ENCODE measurements at regions not wholly inside any gene's neighbourhood (a gene's known extent, or its start where the extent isn't known, plus 50 kb on each side); places are given as distances from the start of the nearest gene placed in this dataset.

GRCh38 chr2:43040084-43040854, 186.1 kb downstream of the ZFP36L2 start:
- WGBS (ENCODE audit: low lambda C conversion rate, missing lambda C conversion rate): 74% methylated on average over 10 of the region's 10 CpGs
- Histone ChIP-seq H3K4me3 (no peak overlapping the region), H3K27me3 (no peaks in the 10 kb centered on the region), H3K36me3 (replicated peaks; ENCODE audit: insufficient read depth, low read depth) (no peaks in the 10 kb centered on the region), H3K4me2 (no peak overlapping the region), H4K20me1 (ENCODE audit: insufficient read depth, poor library complexity, severe bottlenecking) (no peaks in the 10 kb centered on the region), H3K9me3 (ENCODE audit: low read depth) (no peaks in the 10 kb centered on the region), H3K9me2 (replicated peaks; ENCODE audit: insufficient read depth) (no peaks in the 10 kb centered on the region), H3K27ac (peak overlapping the region; percentile 97), H2AFZ (no peak overlapping the region), H3K4me1 (ENCODE audit: insufficient read depth) (peaks cover 69% of the 10 kb centered on the region), H3K79me2 (no peaks in the 10 kb centered on the region)
- peak; percentile 72 for DNase-seq (ENCODE audit: low spot score)
- TF ChIP-seq EZH2 (IDR thresholded peaks at IDR 0.05; ENCODE audit: borderline replicate concordance): no peak
- TF ChIP-seq CTCF (IDR thresholded peaks at IDR 0.05; ENCODE audit: poor library complexity): no peak
- TF ChIP-seq EZH2phosphoT487 (IDR thresholded peaks at IDR 0.05; ENCODE audit: low read depth, severe bottlenecking, unreplicated experiment): no peak

GRCh38 chr2:43039376-43040080, 186.9 kb downstream of the ZFP36L2 start:
- peak overlapping the region; percentile 97 for H3K27ac ChIP-seq
- H3K27me3 ChIP-seq: no peaks in the 10 kb centered on the region
- DNase-seq (ENCODE audit: low spot score): no peak
- 79% methylated on average over 20 of the region's 21 CpGs for WGBS (ENCODE audit: low lambda C conversion rate, missing lambda C conversion rate)
- H4K20me1 ChIP-seq (ENCODE audit: insufficient read depth, poor library complexity, severe bottlenecking): no peaks in the 10 kb centered on the region
- TF ChIP-seq EZH2 (IDR thresholded peaks at IDR 0.05; ENCODE audit: borderline replicate concordance): no peak
- no peak for TF ChIP-seq EZH2phosphoT487 (IDR thresholded peaks at IDR 0.05; ENCODE audit: low read depth, severe bottlenecking, unreplicated experiment)
- TF ChIP-seq CTCF (IDR thresholded peaks at IDR 0.05; ENCODE audit: poor library complexity): no peak
- H3K9me3 ChIP-seq (ENCODE audit: low read depth): no peaks in the 10 kb centered on the region
- H3K4me1 ChIP-seq (ENCODE audit: insufficient read depth): peaks cover 66% of the 10 kb centered on the region
- no peaks in the 10 kb centered on the region for H3K79me2 ChIP-seq
- H3K9me2 ChIP-seq (replicated peaks; ENCODE audit: insufficient read depth): no peaks in the 10 kb centered on the region
- no peaks in the 10 kb centered on the region for H3K36me3 ChIP-seq (replicated peaks; ENCODE audit: insufficient read depth, low read depth)
- H3K4me3 ChIP-seq: no peak overlapping the region
- H3K4me2 ChIP-seq: no peak overlapping the region
- no peak overlapping the region for H2AFZ ChIP-seq

GRCh38 chr2:43038696-43039094, 187.7 kb downstream of the ZFP36L2 start:
- no peaks in the 10 kb centered on the region for H3K27me3 ChIP-seq
- peak overlapping the region; percentile 97 for H3K27ac ChIP-seq
- H2AFZ ChIP-seq: no peak overlapping the region
- H3K4me2 ChIP-seq: peak overlapping the region; percentile 7
- TF ChIP-seq CTCF (IDR thresholded peaks at IDR 0.05; ENCODE audit: poor library complexity): no peak
- TF ChIP-seq EZH2 (IDR thresholded peaks at IDR 0.05; ENCODE audit: borderline replicate concordance): no peak
- no peak for TF ChIP-seq EZH2phosphoT487 (IDR thresholded peaks at IDR 0.05; ENCODE audit: low read depth, severe bottlenecking, unreplicated experiment)
- H3K9me3 ChIP-seq (ENCODE audit: low read depth): no peaks in the 10 kb centered on the region
- WGBS (ENCODE audit: low lambda C conversion rate, missing lambda C conversion rate): 78% methylated on average over 12 of the region's 12 CpGs
- H3K79me2 ChIP-seq: no peaks in the 10 kb centered on the region
- H3K36me3 ChIP-seq (replicated peaks; ENCODE audit: insufficient read depth, low read depth): no peaks in the 10 kb centered on the region
- DNase-seq (ENCODE audit: low spot score): no peak
- no peak overlapping the region for H3K4me3 ChIP-seq
- H3K4me1 ChIP-seq (ENCODE audit: insufficient read depth): peaks cover 57% of the 10 kb centered on the region
- no peaks in the 10 kb centered on the region for H3K9me2 ChIP-seq (replicated peaks; ENCODE audit: insufficient read depth)
- no peaks in the 10 kb centered on the region for H4K20me1 ChIP-seq (ENCODE audit: insufficient read depth, poor library complexity, severe bottlenecking)
